ENCODE measurements at regions not wholly inside any gene's neighbourhood (a gene's known extent, or its start where the extent isn't known, plus 50 kb on each side); places are given as distances from the start of the nearest gene placed in this dataset.

- Histone ChIP-seq H3K27ac (ENCODE audit: insufficient read depth, low read length) (no peak overlapping the region), H3K9me3 (ENCODE audit: control insufficient read depth, insufficient read depth, low read depth, low read length) (no peaks in the 10 kb centered on the region), H3K79me2 (ENCODE audit: control insufficient read depth, insufficient read depth, low read length) (no peaks in the 10 kb centered on the region), H2AFZ (ENCODE audit: low read length) (no peak overlapping the region), H3K9ac (ENCODE audit: insufficient read depth, low read length) (no peak overlapping the region), H3K4me2 (ENCODE audit: extremely low read depth, insufficient read depth, low read length) (no peak overlapping the region), H3K4me3 (replicated peaks in 1 of 4; ENCODE audit: control extremely low read depth in 1 of 4, insufficient read depth in 1 of 4, low read depth in 3 of 4, low read length in 4 of 4) (no peak overlapping the region), H4K20me1 (ENCODE audit: control insufficient read depth, extremely low read depth, insufficient read depth, low read length) (no peaks in the 10 kb centered on the region), H3K36me3 (ENCODE audit: control insufficient read depth, insufficient read depth, low read length) (no peaks in the 10 kb centered on the region), H3K27me3 (ENCODE audit: control insufficient read depth, insufficient read depth, low read length) (no peaks in the 10 kb centered on the region), H3K4me1 (ENCODE audit: control insufficient read depth, extremely low read depth, insufficient read depth, low read length) (no peaks in the 10 kb centered on the region)
- no peak for DNase-seq (ENCODE audit: low read depth in 2 of 2)
- TF ChIP-seq CTCF (conservative IDR thresholded peaks at IDR 0.05 in 1 of 2, IDR thresholded peaks at IDR 0.05 in 1 of 2; ENCODE audit: low read depth in 1 of 2, low read length in 2 of 2) (no peak), EZH2 (IDR thresholded peaks at IDR 0.05; ENCODE audit: low read length, missing control alignments) (no peak)
Measured at GRCh38 chr4:124804041-124804440, 91.5 kb upstream of the ANKRD50 start.

- TF ChIP-seq CTCF (conservative IDR thresholded peaks at IDR 0.05 in 1 of 2, IDR thresholded peaks at IDR 0.05 in 1 of 2; ENCODE audit: low read depth in 1 of 2, low read length in 2 of 2) = no peak
- no peak for TF ChIP-seq EZH2 (IDR thresholded peaks at IDR 0.05; ENCODE audit: low read length, missing control alignments)
- Histone ChIP-seq H3K4me2 (ENCODE audit: extremely low read depth, insufficient read depth, low read length) (no peak overlapping the region), H3K27ac (ENCODE audit: insufficient read depth, low read length) (no peak overlapping the region), H3K36me3 (ENCODE audit: control insufficient read depth, insufficient read depth, low read length) (no peaks in the 10 kb centered on the region), H4K20me1 (ENCODE audit: control insufficient read depth, extremely low read depth, insufficient read depth, low read length) (no peaks in the 10 kb centered on the region), H2AFZ (ENCODE audit: low read length) (no peak overlapping the region), H3K4me1 (ENCODE audit: control insufficient read depth, extremely low read depth, insufficient read depth, low read length) (no peaks in the 10 kb centered on the region), H3K9ac (ENCODE audit: insufficient read depth, low read length) (no peak overlapping the region), H3K79me2 (ENCODE audit: control insufficient read depth, insufficient read depth, low read length) (no peaks in the 10 kb centered on the region), H3K4me3 (replicated peaks in 1 of 4; ENCODE audit: control extremely low read depth in 1 of 4, insufficient read depth in 1 of 4, low read depth in 3 of 4, low read length in 4 of 4) (no peak overlapping the region), H3K9me3 (ENCODE audit: control insufficient read depth, insufficient read depth, low read depth, low read length) (no peaks in the 10 kb centered on the region), H3K27me3 (ENCODE audit: control insufficient read depth, insufficient read depth, low read length) (no peaks in the 10 kb centered on the region)
- peak; percentile 14 to 48 for DNase-seq (ENCODE audit: low read depth in 2 of 2)
Measured at GRCh38 chr4:124803641-124804040, 91.1 kb upstream of the ANKRD50 start.

- TF ChIP-seq CTCF (conservative IDR thresholded peaks at IDR 0.05 in 1 of 2, IDR thresholded peaks at IDR 0.05 in 1 of 2; ENCODE audit: low read depth in 1 of 2, low read length in 2 of 2) (no peak), EZH2 (IDR thresholded peaks at IDR 0.05; ENCODE audit: low read length, missing control alignments) (no peak)
Measured at GRCh38 chr4:124803026-124803425, 90.5 kb upstream of the ANKRD50 start.

More at GRCh38 chr4:124803026-124803425, 90.5 kb upstream of the ANKRD50 start:
- Histone ChIP-seq H3K79me2 (ENCODE audit: control insufficient read depth, insufficient read depth, low read length) (no peaks in the 10 kb centered on the region), H3K36me3 (ENCODE audit: control insufficient read depth, insufficient read depth, low read length) (no peaks in the 10 kb centered on the region), H3K9me3 (ENCODE audit: control insufficient read depth, insufficient read depth, low read depth, low read length) (no peaks in the 10 kb centered on the region), H2AFZ (ENCODE audit: low read length) (no peak overlapping the region), H3K4me3 (replicated peaks in 1 of 4; ENCODE audit: control extremely low read depth in 1 of 4, insufficient read depth in 1 of 4, low read depth in 3 of 4, low read length in 4 of 4) (no peak overlapping the region), H3K9ac (ENCODE audit: insufficient read depth, low read length) (no peak overlapping the region), H4K20me1 (ENCODE audit: control insufficient read depth, extremely low read depth, insufficient read depth, low read length) (no peaks in the 10 kb centered on the region), H3K27me3 (ENCODE audit: control insufficient read depth, insufficient read depth, low read length) (no peaks in the 10 kb centered on the region), H3K27ac (ENCODE audit: insufficient read depth, low read length) (no peak overlapping the region), H3K4me1 (ENCODE audit: control insufficient read depth, extremely low read depth, insufficient read depth, low read length) (no peaks in the 10 kb centered on the region), H3K4me2 (ENCODE audit: extremely low read depth, insufficient read depth, low read length) (no peak overlapping the region)
- DNase-seq (ENCODE audit: low read depth in 2 of 2) = no peak

Measured in fibroblast of lung (primary cell).